Calu3 (cell line): ENCODE measurements at regions not wholly inside any gene's neighbourhood (a gene's known extent, or its start where the extent isn't known, plus 50 kb on each side); places are given as distances from the start of the nearest gene placed in this dataset.

Experiments used
- BruUV-seq: library from RNA; stranded (reverse); fragments of 400-500 nt; replicated peaks from 2 replicates; lab custom pipeline; 2021; lab: Mats Ljungman, UMichigan
- CTCF ChIA-PET: fragments of 300-600 bp; sonication (Branson Sonifier 250); formaldehyde crosslinking; loops from one replicate; lab custom pipeline; 2022; ENCODE audit warnings: antibody characterized with exemption; lab: Charles Lee
- DNase-seq: peaks from one replicate; pipeline ENCODE4 v3.0.0; 2022
- H3K27ac Mint-ChIP-seq: one replicate; pipeline ENCODE4 v1.8.0; 2022; ENCODE audit warnings: mixed read lengths; ENCODE audit not compliant: unreplicated experiment
- H3K27me3 Mint-ChIP-seq: one replicate; pipeline ENCODE4 v1.8.0; 2022; ENCODE audit warnings: mixed read lengths; ENCODE audit not compliant: unreplicated experiment
- H3K36me3 Mint-ChIP-seq: one replicate; pipeline ENCODE4 v1.8.0; 2022; ENCODE audit warnings: mild to moderate bottlenecking, moderate library complexity, mixed read lengths; ENCODE audit not compliant: insufficient read depth, unreplicated experiment
- H3K4me1 Mint-ChIP-seq: one replicate; pipeline ENCODE4 v1.8.0; 2022; ENCODE audit warnings: mild to moderate bottlenecking, low read depth, mixed read lengths; ENCODE audit not compliant: unreplicated experiment
- H3K4me3 Mint-ChIP-seq: one replicate; pipeline ENCODE4 v1.8.0; 2022; ENCODE audit warnings: mild to moderate bottlenecking, low read depth, moderate library complexity, mixed read lengths; ENCODE audit not compliant: unreplicated experiment
- H3K9me3 Mint-ChIP-seq: one replicate; pipeline ENCODE4 v1.8.0; 2022; ENCODE audit warnings: low read depth, mixed read lengths; ENCODE audit not compliant: unreplicated experiment
- CTCF ChIP-seq: fragments of 200-600 bp; IDR thresholded peaks from one replicate; pipeline ENCODE4 v1.8.0; 2022; ENCODE audit warnings: antibody characterized with exemption; ENCODE audit not compliant: unreplicated experiment
- intact Hi-C: fragments of 100-400 bp; cut with micrococcal nuclease; formaldehyde crosslinking; loops from one replicate; pipeline ENCODE4 v1.10.0; 2022; ENCODE audit not compliant: unreplicated experiment

- Mint-ChIP-seq H3K4me1 (no peaks in the 10 kb centered on the region), H3K27ac (no peak overlapping the region), H3K9me3 (peaks cover 14% of the 10 kb centered on the region), H3K4me3 (no peak overlapping the region), H3K27me3 (no peaks in the 10 kb centered on the region), H3K36me3 (no peaks in the 10 kb centered on the region)
- intact Hi-C loops = no loop called here
- BruUV-seq = no TSS peak
- TF ChIP-seq CTCF = no peak
- CTCF ChIA-PET = interaction anchor here (0.5 kb wide), 1 partner anchor 32 kb away, joined by 3 read pairs; no protein-coding TSS in a partner anchor
- DNase-seq = no peak
Observed at GRCh38 chr6:147722158-147722557, 213.7 kb downstream of the SAMD5 start.

GRCh38 chr6:147724454-147724853 lies 216.0 kb downstream of the SAMD5 start:
- TF ChIP-seq CTCF = no peak
- BruUV-seq = no TSS peak
- Mint-ChIP-seq H3K27me3 (no peaks in the 10 kb centered on the region), H3K27ac (no peak overlapping the region), H3K36me3 (no peaks in the 10 kb centered on the region), H3K4me3 (no peak overlapping the region), H3K4me1 (no peaks in the 10 kb centered on the region), H3K9me3 (peaks cover 9% of the 10 kb centered on the region)
- intact Hi-C loops = no loop called here
- no peak for DNase-seq
- CTCF ChIA-PET = no interaction called here

GRCh38 chr6:147726342-147726741 lies 217.9 kb downstream of the SAMD5 start:
- Mint-ChIP-seq H3K9me3 (peaks cover 13% of the 10 kb centered on the region), H3K36me3 (no peaks in the 10 kb centered on the region), H3K4me3 (no peak overlapping the region), H3K27ac (no peak overlapping the region), H3K4me1 (no peaks in the 10 kb centered on the region), H3K27me3 (no peaks in the 10 kb centered on the region)
- intact Hi-C loops = no loop called here
- no TSS peak for BruUV-seq
- TF ChIP-seq CTCF = no peak
- CTCF ChIA-PET = no interaction called here
- DNase-seq = no peak

- no peak overlapping the region for H3K4me3 Mint-ChIP-seq
- no TSS peak for BruUV-seq
- DNase-seq = no peak
- TF ChIP-seq CTCF = no peak
- H3K27ac Mint-ChIP-seq = no peak overlapping the region
- no peaks in the 10 kb centered on the region for H3K36me3 Mint-ChIP-seq
- CTCF ChIA-PET = no interaction called here
- no peaks in the 10 kb centered on the region for H3K27me3 Mint-ChIP-seq
- H3K4me1 Mint-ChIP-seq = no peaks in the 10 kb centered on the region
- intact Hi-C loops = no loop called here
- H3K9me3 Mint-ChIP-seq = peaks cover 8% of the 10 kb centered on the region
Observed at GRCh38 chr6:147728903-147729302, 220.4 kb downstream of the SAMD5 start.
